IMR-90 (cell line): ENCODE measurements at regions not wholly inside any gene's neighbourhood (a gene's known extent, or its start where the extent isn't known, plus 50 kb on each side); places are given as distances from the start of the nearest gene placed in this dataset.

Experiments used
- ATAC-seq: fragments of 200-7000 bp; cut with Tn5 transposase; 2 replicates; pipeline ENCODE4 v1.9.1; 2020; ENCODE audit warnings: low read depth, mild to moderate bottlenecking, moderate library complexity
- BruUV-seq: library from RNA; stranded (reverse); fragments of 400-500 nt; replicated peaks from 2 replicates; lab custom pipeline; 2021; lab: Mats Ljungman, UMichigan
- CTCF ChIA-PET: fragments of 300-600 bp; formaldehyde crosslinking; extraction: SDS; loops from one replicate; lab custom pipeline; 2021; ENCODE audit warnings: antibody characterized with exemption; lab: Yijun Ruan, JAX
- POLR2A ChIA-PET: fragments of 300-600 bp; sonication (Branson Sonifier 250); formaldehyde crosslinking; loops from one replicate; lab custom pipeline; 2022; ENCODE audit warnings: antibody characterized with exemption; ENCODE audit not compliant: unreplicated experiment; lab: Charles Lee
- DNase-seq: peaks from one replicate; pipeline ENCODE4 v3.0.0; 2013
- H2AFZ ChIP-seq: replicated peaks from 2 replicates; pipeline ENCODE3; 2013; ENCODE audit warnings: low read length, mild to moderate bottlenecking; ENCODE audit not compliant: poor library complexity
- H2AK5ac ChIP-seq: 2 replicates; pipeline ENCODE4 v1.6.1; 2013; ENCODE audit warnings: low read depth, low read length, inconsistent platforms
- H2AK9ac ChIP-seq: replicated peaks from 2 replicates; pipeline ENCODE3; 2013; ENCODE audit warnings: mild to moderate bottlenecking, low read depth, low read length, moderate library complexity; ENCODE audit not compliant: poor library complexity
- H2BK120ac ChIP-seq: 2 replicates; pipeline ENCODE4 v1.6.1; 2013; ENCODE audit warnings: low read depth, low read length, inconsistent platforms
- H2BK15ac ChIP-seq: 3 replicates; pipeline ENCODE4 v1.6.1; 2013; ENCODE audit warnings: low read depth, low read length, inconsistent platforms
- H2BK20ac ChIP-seq: 2 replicates; pipeline ENCODE4 v1.6.1; 2013; ENCODE audit warnings: low read depth, mild to moderate bottlenecking, inconsistent platforms, low read length, moderate library complexity
- H2BK5ac ChIP-seq: 2 replicates; pipeline ENCODE4 v1.6.1; 2013; ENCODE audit warnings: mild to moderate bottlenecking, low read depth, low read length, inconsistent platforms; ENCODE audit not compliant: poor library complexity, severe bottlenecking
- H3K14ac ChIP-seq: replicated peaks from 2 replicates; pipeline ENCODE4 v1.6.1; 2013; ENCODE audit warnings: low read depth, low read length, inconsistent platforms
- H3K18ac ChIP-seq: 2 replicates; pipeline ENCODE4 v1.6.1; 2013; ENCODE audit warnings: low read depth, low read length, control low read depth
- H3K23ac ChIP-seq: 2 replicates; pipeline ENCODE4 v1.6.1; 2013; ENCODE audit warnings: low read depth, low read length, inconsistent platforms
- H3K27ac ChIP-seq: 2 replicates; pipeline ENCODE4 v1.5.1; 2013; ENCODE audit warnings: mild to moderate bottlenecking, control low read depth, low read length; ENCODE audit not compliant: insufficient read depth
- H3K27me3 ChIP-seq: 2 replicates; pipeline ENCODE4 v1.6.1; 2013; ENCODE audit warnings: low read length; ENCODE audit not compliant: control insufficient read depth, insufficient read depth
- H3K36me3 ChIP-seq: 2 replicates; pipeline ENCODE4 v1.6.1; 2013; ENCODE audit warnings: low read length, mixed read lengths; ENCODE audit not compliant: control insufficient read depth, insufficient read depth
- H3K4ac ChIP-seq: 2 replicates; pipeline ENCODE4 v1.6.1; 2013; ENCODE audit warnings: low read depth, low read length, inconsistent platforms
- H3K4me1 ChIP-seq: 2 replicates; pipeline ENCODE4 v1.6.1; 2013; ENCODE audit warnings: low read length, mixed read lengths; ENCODE audit not compliant: control insufficient read depth, insufficient read depth
- H3K4me2 ChIP-seq: 2 replicates; pipeline ENCODE4 v1.6.1; 2013; ENCODE audit warnings: low read depth, mild to moderate bottlenecking, control low read depth, low read length, moderate library complexity
- H3K4me3 ChIP-seq: 2 replicates; pipeline ENCODE4 v1.5.1; 2013; ENCODE audit warnings: low read depth, mild to moderate bottlenecking, control low read depth, low read length, moderate library complexity; ENCODE audit not compliant: insufficient read depth
- H3K56ac ChIP-seq: 2 replicates; pipeline ENCODE4 v1.6.1; 2013; ENCODE audit warnings: low read length, inconsistent platforms; ENCODE audit not compliant: insufficient read depth; ENCODE audit errors: extremely low read depth
- H3K79me1 ChIP-seq, 2 experiments: 2 replicates each; pipeline ENCODE4 v1.6.1; 2013; ENCODE audit warnings: low read length in 2 of 2, inconsistent platforms in 1 of 2, low read depth in 1 of 2
- H3K9ac ChIP-seq: 2 replicates; pipeline ENCODE4 v1.6.1; 2013; ENCODE audit warnings: low read depth, low read length, control low read depth
- H3K9me1 ChIP-seq: 2 replicates; pipeline ENCODE4 v1.6.1; 2013; ENCODE audit warnings: low read length, inconsistent platforms; ENCODE audit not compliant: insufficient read depth
- H3K9me3 ChIP-seq: 2 replicates; pipeline ENCODE4 v1.6.1; 2013; ENCODE audit warnings: low read length; ENCODE audit not compliant: control insufficient read depth, insufficient read depth
- H4K20me1 ChIP-seq: 2 replicates; pipeline ENCODE4 v1.6.1; 2013; ENCODE audit warnings: low read length, inconsistent platforms; ENCODE audit not compliant: insufficient read depth
- H4K5ac ChIP-seq: 2 replicates; pipeline ENCODE4 v1.6.1; 2013; ENCODE audit warnings: mild to moderate bottlenecking, low read depth, low read length, control low read depth
- H4K8ac ChIP-seq, 2 experiments: 2 replicates each; pipeline ENCODE4 v1.6.1; 2013; ENCODE audit warnings: low read depth in 2 of 2, low read length in 2 of 2, control low read depth in 1 of 2, inconsistent platforms in 1 of 2
- H4K91ac ChIP-seq: 2 replicates; pipeline ENCODE4 v1.6.1; 2013; ENCODE audit warnings: low read depth, low read length, inconsistent platforms; ENCODE audit not compliant: insufficient read depth
- BHLHE40 ChIP-seq: fragments of 150-350 bp; IDR thresholded peaks from 2 replicates; pipeline ENCODE4 v1.6.1; 2016; ENCODE audit warnings: mild to moderate bottlenecking, low read depth, low read length
- CEBPB ChIP-seq: IDR thresholded peaks from 2 replicates; pipeline ENCODE4 v1.6.1; 2012; ENCODE audit warnings: low read depth, low read length, improper control_type of control experiment
- CHD1 ChIP-seq: IDR thresholded peaks from 2 replicates; pipeline ENCODE4 v1.6.1; 2012; ENCODE audit warnings: low read depth, low read length, improper control_type of control experiment
- FOS ChIP-seq: fragments of 150-350 bp; IDR thresholded peaks from 2 replicates; pipeline ENCODE4 v1.6.1; 2016; ENCODE audit warnings: low read depth, low read length
- MAFK ChIP-seq: IDR thresholded peaks from 2 replicates; pipeline ENCODE4 v1.6.1; 2012; ENCODE audit warnings: low read depth, low read length, improper control_type of control experiment
- MAZ ChIP-seq: IDR thresholded peaks from 2 replicates; pipeline ENCODE4 v1.6.1; 2012; ENCODE audit warnings: low read depth, mild to moderate bottlenecking, low read length, improper control_type of control experiment, moderate library complexity, borderline replicate concordance
- MXI1 ChIP-seq: IDR thresholded peaks from 2 replicates; pipeline ENCODE4 v1.6.1; 2012; ENCODE audit warnings: low read depth, mild to moderate bottlenecking, low read length, moderate library complexity, borderline replicate concordance
- NFE2L2 ChIP-seq: fragments of 150-350 bp; IDR thresholded peaks from 2 replicates; pipeline ENCODE4 v1.6.1; 2016; ENCODE audit warnings: low read depth, mild to moderate bottlenecking, low read length
- POLR2A ChIP-seq: IDR thresholded peaks from 2 replicates; pipeline ENCODE4 v1.6.1; 2012; ENCODE audit warnings: mild to moderate bottlenecking, low read depth, low read length
- RAD21 ChIP-seq: IDR thresholded peaks from 2 replicates; pipeline ENCODE4 v1.6.1; 2012; ENCODE audit warnings: low read length, improper control_type of control experiment
- RCOR1 ChIP-seq: IDR thresholded peaks from 2 replicates; pipeline ENCODE4 v1.6.1; 2012; ENCODE audit warnings: mild to moderate bottlenecking, low read length, improper control_type of control experiment; ENCODE audit not compliant: insufficient replicate concordance
- RFX5 ChIP-seq: IDR thresholded peaks from 2 replicates; pipeline ENCODE4 v1.8.0; 2012; ENCODE audit warnings: low read depth, mild to moderate bottlenecking, low read length, moderate library complexity
- SMC3 ChIP-seq: fragments of 150-350 bp; IDR thresholded peaks from 2 replicates; pipeline ENCODE4 v1.6.1; 2016; ENCODE audit warnings: low read depth, mild to moderate bottlenecking, antibody characterized with exemption, low read length, moderate library complexity
- WGBS, 2 experiments: methylation state at CpG; one replicate each; pipeline versions ENCODE4 v1.1.5 to v1.1.7; 2013; ENCODE audit warnings: missing lambda C conversion rate in 2 of 2; ENCODE audit not compliant: insufficient read length in 1 of 2; ENCODE audit errors: extremely low coverage in 2 of 2; 5-methylcytosine and 5-hydroxymethylcytosine counted together
- dilution Hi-C: fragments of 300-500 bp; cut with HindIII; formaldehyde crosslinking; loops from one replicate; pipeline ENCODE4 v1.14.3; 2018; ENCODE audit warnings: low sequenced_read_pairs; ENCODE audit not compliant: unreplicated experiment
- in situ Hi-C: fragments of 300-500 bp; cut with MboI; formaldehyde crosslinking; loops from 3 replicates; pipeline ENCODE4 v1.14.3; 2019; ENCODE audit warnings: low sequenced_read_pairs, inconsistent platforms, mixed read lengths
- intact Hi-C: fragments of 100-400 bp; cut with micrococcal nuclease; formaldehyde crosslinking; loops from 2 replicates; pipeline ENCODE4 v1.10.0; 2022
- TF ChIP-seq, protein P1 (sequence below): fragments of 150-350 bp; IDR thresholded peaks from 2 replicates; pipeline ENCODE4 v1.6.1; 2016; ENCODE audit warnings: low read depth, mild to moderate bottlenecking, low read length, moderate library complexity, borderline replicate concordance
- TF ChIP-seq, protein P2 (sequence below): fragments of 150-350 bp; IDR thresholded peaks from 2 replicates; pipeline ENCODE4 v1.6.1; 2017; ENCODE audit warnings: mild to moderate bottlenecking, antibody characterized with exemption, low read length, low read depth
- TF ChIP-seq, protein P3 (sequence below): conservative IDR thresholded peaks from 2 replicates; pipeline ENCODE4 v1.5.1; 2012; ENCODE audit warnings: mild to moderate bottlenecking, low read depth, low read length, improper control_type of control experiment

DNA sequence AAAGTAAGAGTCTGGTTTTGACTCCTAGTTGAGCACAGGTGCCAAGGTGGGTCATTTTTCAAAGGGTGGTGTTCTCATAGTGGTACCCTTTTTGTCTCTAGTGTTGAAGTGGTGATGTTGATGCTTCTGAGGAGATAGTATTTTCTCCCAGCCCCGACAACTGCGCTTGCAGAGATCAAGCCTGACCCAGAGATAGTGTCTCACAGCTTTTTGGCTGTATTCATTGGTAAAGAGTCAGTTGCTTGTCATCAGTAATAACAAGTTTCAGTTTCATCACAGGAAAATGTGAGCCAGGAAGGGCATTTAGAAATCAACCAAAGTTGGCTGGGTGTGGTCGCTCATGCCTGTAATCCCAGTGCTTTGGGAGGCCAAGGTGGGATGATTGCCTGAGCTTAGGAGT is 139.3 kb downstream of the NFKBIZ start:
- no peak overlapping the region for H3K4me2 ChIP-seq
- no peak overlapping the region for H4K8ac ChIP-seq
- H3K9me3 ChIP-seq, result no peaks in the 10 kb centered on the region
- no peak overlapping the region for H3K14ac ChIP-seq
- H4K91ac ChIP-seq, result no peak overlapping the region
- H3K9ac ChIP-seq, result no peak overlapping the region
- dilution Hi-C loops, result no loop called here
- no peak overlapping the region for H2BK5ac ChIP-seq
- H3K23ac ChIP-seq, result no peak overlapping the region
- no peak overlapping the region for H3K27ac ChIP-seq
- in situ Hi-C loops, result no loop called here
- peaks cover 5% of the 10 kb centered on the region for H3K4me1 ChIP-seq
- H3K79me1 ChIP-seq, result no peaks in the 10 kb centered on the region
- H3K18ac ChIP-seq, result no peak overlapping the region
- H2AK9ac ChIP-seq, result no peak overlapping the region
- H2AFZ ChIP-seq, result no peak overlapping the region
- ChIA-PET CTCF (no interaction called here), POLR2A (no interaction called here)
- no peak for DNase-seq
- H2AK5ac ChIP-seq, result no peak overlapping the region
- intact Hi-C loops, result no loop called here
- TF ChIP-seq, protein P1, sequence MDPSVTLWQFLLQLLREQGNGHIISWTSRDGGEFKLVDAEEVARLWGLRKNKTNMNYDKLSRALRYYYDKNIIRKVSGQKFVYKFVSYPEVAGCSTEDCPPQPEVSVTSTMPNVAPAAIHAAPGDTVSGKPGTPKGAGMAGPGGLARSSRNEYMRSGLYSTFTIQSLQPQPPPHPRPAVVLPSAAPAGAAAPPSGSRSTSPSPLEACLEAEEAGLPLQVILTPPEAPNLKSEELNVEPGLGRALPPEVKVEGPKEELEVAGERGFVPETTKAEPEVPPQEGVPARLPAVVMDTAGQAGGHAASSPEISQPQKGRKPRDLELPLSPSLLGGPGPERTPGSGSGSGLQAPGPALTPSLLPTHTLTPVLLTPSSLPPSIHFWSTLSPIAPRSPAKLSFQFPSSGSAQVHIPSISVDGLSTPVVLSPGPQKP, result no peak
- TF ChIP-seq BHLHE40, result no peak
- no peak for TF ChIP-seq CHD1
- TF ChIP-seq, protein P2, sequence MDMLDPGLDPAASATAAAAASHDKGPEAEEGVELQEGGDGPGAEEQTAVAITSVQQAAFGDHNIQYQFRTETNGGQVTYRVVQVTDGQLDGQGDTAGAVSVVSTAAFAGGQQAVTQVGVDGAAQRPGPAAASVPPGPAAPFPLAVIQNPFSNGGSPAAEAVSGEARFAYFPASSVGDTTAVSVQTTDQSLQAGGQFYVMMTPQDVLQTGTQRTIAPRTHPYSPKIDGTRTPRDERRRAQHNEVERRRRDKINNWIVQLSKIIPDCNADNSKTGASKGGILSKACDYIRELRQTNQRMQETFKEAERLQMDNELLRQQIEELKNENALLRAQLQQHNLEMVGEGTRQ, result no peak
- no peak for TF ChIP-seq SMC3
- TF ChIP-seq MAFK, result no peak
- no peak for TF ChIP-seq FOS
- no peak for TF ChIP-seq MXI1
- TF ChIP-seq, protein P3, sequence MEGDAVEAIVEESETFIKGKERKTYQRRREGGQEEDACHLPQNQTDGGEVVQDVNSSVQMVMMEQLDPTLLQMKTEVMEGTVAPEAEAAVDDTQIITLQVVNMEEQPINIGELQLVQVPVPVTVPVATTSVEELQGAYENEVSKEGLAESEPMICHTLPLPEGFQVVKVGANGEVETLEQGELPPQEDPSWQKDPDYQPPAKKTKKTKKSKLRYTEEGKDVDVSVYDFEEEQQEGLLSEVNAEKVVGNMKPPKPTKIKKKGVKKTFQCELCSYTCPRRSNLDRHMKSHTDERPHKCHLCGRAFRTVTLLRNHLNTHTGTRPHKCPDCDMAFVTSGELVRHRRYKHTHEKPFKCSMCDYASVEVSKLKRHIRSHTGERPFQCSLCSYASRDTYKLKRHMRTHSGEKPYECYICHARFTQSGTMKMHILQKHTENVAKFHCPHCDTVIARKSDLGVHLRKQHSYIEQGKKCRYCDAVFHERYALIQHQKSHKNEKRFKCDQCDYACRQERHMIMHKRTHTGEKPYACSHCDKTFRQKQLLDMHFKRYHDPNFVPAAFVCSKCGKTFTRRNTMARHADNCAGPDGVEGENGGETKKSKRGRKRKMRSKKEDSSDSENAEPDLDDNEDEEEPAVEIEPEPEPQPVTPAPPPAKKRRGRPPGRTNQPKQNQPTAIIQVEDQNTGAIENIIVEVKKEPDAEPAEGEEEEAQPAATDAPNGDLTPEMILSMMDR, result no peak
- no peak for TF ChIP-seq RFX5
- no peak for TF ChIP-seq RCOR1
- no peak for TF ChIP-seq NFE2L2
- TF ChIP-seq RAD21, result no peak
- no peak for TF ChIP-seq POLR2A
- no peak for TF ChIP-seq CEBPB
- TF ChIP-seq MAZ, result no peak
- WGBS, 2 experiments, result no CpG with 5 or more reads among the region's 3 CpGs
- H3K9me1 ChIP-seq, result no peaks in the 10 kb centered on the region
- no peak overlapping the region for H3K4ac ChIP-seq
- no peaks in the 10 kb centered on the region for H3K36me3 ChIP-seq
- no peak for ATAC-seq
- no peak overlapping the region for H2BK120ac ChIP-seq
- no peak overlapping the region for H3K4me3 ChIP-seq
- H4K20me1 ChIP-seq, result no peaks in the 10 kb centered on the region
- no peak overlapping the region for H2BK20ac ChIP-seq
- no peak overlapping the region for H2BK15ac ChIP-seq
- BruUV-seq, result no TSS peak
- no peaks in the 10 kb centered on the region for H3K27me3 ChIP-seq
- H3K56ac ChIP-seq, result no peak overlapping the region
- no peak overlapping the region for H4K5ac ChIP-seq
